NCI-H1105 treated with DMSO at 0.1 percent for 48 hours (cell line): ENCODE measurements at regions not wholly inside any gene's neighbourhood (a gene's known extent, or its start where the extent isn't known, plus 50 kb on each side); places are given as distances from the start of the nearest gene placed in this dataset.
A peak's percentile ranks its signal among the peaks of the same experiment; 100 is the strongest.

ENCODE experiments used
- DNase-seq: peaks from one replicate; lab custom pipeline; 2025; lab: John Stamatoyannopoulos, UW

DNA sequence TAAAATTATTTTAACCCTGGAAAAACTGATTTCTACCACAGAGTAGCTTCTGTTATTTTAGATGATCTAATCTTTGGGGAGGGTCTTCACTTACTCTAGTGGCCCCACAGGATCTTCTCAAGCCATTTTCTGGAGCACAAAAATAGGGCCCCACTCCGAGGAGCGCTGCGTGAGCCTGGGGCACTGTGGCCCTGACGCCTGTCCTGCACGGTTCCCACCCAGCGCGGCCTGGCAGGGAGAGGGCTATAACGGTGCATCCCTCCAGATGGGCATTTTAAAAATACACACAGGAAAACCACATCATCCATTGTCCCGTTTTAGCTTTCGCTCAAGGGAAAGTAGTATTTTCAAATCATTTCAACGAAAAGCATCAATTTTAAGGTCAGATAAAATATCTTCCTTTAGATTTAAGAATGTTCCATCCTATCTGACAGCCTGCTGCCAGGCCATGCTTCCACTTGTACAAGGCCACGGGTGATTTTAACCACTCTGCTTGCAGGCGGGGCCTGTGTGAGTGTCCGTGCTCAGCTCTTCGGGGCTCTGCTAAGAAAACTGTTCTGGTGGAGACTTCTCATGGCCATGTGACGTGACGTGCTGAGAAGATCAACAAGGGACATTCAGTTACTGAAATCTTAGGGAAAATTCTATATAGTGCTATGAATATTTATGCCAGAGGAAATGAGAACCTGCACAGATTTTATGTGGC is 683.8 kb upstream of the SGCG start:
- no peak for DNase-seq

- DNase-seq, result no peak
These were observed 682.6 kb upstream of the SGCG start for GRCh38 chr13:22497991-22498780.

DNA sequence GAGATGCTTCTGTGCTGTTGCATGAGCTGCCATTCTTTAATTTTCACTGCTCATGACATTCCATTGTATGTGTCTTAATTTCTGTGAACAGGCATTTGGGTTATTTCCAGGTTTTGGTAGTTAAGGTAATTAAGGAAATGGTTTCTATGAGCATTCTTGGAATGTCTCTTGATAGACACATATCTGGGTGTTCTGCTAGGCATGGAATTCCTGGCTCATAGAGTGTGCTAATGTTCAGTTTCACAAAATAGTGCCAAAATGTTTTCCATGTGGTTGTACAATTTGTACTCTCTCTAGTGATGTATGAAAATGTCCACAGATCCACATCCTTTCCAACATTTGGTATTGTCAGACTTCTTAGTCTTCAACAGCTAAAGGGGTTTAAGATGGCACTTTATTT is 680.9 kb upstream of the SGCG start:
- no peak for DNase-seq

GRCh38 chr13:22505489-22505888 is 675.3 kb upstream of the SGCG start:
- DNase-seq, result no peak

- DNase-seq, result no peak
These were observed 674.6 kb upstream of the SGCG start for GRCh38 chr13:22506096-22506691.

- peak; percentile 90 for DNase-seq
These were observed 663.2 kb upstream of the SGCG start for GRCh38 chr13:22517544-22517943.

DNA sequence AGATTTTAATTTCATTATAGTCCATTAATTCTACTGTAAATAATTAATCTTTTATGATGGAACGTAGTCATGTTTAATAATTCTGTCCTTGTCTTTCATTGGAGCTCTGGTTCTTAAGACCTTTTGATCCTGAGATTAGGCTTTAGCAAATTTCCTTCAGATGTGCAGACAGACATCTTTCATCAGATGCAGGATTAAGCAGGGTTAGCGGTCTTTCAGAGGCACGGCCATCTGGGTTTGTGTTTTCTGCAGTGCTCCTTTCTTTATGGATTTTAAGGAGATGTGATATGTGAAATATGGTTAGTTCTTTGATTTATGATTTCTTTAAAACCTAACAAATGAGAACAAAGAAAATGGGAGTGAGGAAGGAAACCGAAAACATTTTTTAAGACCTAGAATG is 643.9 kb upstream of the SGCG start:
- DNase-seq, result no peak

- no peak for DNase-seq
These were observed 642.4 kb upstream of the SGCG start for GRCh38 chr13:22538400-22538799.

DNA sequence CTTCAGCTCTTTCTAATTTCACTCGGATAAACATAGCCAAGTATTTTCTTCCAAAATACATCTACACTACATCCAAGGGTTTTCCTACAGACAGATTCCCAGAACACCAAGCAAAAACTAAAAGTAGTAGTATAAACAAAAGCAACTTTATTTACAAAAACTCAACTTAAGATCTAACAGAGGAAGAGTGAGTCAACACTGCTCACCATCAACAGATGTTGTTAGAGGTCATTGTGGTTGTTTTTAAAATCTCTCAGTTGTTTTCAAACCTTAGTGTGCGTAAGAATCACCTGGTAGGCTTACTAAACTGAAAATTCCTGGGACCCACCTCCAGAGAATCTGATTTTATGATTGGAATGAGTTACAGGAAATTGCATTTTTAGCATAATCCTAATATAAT is 631.7 kb upstream of the SGCG start:
- DNase-seq, result no peak

- peak; percentile 80 for DNase-seq
These were observed 619.2 kb upstream of the SGCG start for GRCh38 chr13:22561581-22561980.

DNA sequence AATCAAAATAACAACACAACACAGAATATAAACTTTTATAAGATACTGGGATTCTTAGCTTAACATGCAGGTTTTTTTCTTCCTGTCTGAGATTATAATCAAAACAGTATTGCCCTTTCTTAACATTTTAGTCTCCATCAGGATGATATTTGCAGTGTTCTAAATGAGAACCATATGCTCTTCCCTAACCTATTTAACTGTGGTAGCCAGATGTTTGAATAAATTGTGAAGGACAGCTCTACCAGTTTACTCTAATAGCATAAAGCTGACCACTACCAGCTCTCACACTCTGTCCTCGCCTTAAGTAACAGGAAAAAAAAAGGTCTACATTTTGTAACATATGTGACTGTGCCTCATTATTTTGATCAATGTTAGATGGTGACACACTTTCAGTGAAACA is 618.7 kb upstream of the SGCG start:
- DNase-seq, result no peak

DNA sequence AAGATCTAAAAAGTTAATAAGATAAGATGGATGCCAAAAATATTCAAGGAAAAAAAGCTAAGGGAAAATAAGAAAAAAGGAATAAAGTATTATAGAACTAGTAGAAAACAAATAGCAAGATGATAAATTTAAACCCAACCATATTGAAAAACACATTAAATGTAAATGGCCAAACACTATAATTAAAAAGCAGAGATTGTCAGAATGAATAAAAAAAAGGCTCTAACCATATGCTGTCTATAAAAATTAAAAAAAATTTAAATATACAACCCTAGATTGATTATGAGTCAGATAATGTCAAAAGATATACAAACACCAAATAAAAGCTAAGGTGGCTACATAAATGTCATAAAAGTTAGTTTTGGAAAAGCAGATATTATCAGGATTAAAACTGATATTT is 617.5 kb upstream of the SGCG start:
- DNase-seq, result no peak

GRCh38 chr13:22569811-22570210 is 611.0 kb upstream of the SGCG start:
- DNase-seq, result no peak

GRCh38 chr13:22589880-22590279 is 590.9 kb upstream of the SGCG start:
- DNase-seq, result no peak

- DNase-seq, result no peak
These were observed 588.3 kb upstream of the SGCG start for GRCh38 chr13:22592515-22592914.

DNA sequence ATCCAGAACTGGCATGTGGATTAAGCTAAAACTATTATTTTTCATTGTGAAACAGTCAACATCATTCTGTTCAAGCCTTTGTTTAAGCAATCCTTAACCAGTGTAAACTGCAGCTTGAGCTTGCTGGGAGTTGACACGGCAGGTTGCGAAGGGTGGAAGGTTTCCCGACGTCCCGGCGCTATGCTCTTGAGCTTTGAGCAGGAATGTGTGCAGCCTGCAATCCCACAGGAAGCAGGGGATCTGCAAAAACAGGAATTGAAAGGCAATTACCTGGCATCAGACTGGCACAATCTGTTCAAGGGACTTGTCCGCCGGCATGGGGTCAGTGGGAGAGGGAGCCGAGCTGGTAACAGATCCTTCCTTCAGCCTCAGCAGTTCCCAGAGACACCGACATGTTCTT is 586.7 kb upstream of the SGCG start:
- DNase-seq, result no peak

DNA sequence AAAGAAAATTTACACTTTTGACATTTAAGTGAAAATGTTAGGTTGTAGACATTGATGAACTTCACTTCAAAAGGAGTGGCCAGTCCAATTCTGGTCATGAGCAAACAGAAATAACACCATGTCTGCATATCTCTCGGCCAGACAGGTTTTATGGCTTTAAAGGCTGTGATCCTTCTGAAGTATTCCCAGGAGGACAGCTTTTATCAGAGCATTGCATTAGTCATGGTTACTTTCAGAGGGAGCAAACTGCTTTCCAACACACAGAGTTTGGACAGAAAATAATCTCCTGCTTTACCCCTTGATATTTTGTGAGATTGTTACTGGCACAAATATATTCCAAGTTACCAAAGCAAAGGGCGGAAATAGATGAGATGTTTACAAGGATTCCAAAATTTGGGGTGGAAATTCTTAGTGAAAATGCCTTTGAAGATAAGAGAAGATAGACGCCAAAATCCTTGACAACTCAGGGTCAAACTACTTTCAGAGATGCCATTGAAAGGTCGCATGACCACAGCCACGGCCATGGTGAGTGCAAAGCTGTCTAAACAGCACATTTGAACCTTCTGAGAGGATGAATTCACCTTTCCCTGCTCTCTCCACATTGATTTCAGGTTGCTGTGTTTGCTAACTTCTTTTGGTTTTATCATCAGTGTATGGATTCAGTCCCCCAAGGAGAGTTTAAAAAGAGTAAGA is 584.5 kb upstream of the SGCG start:
- DNase-seq, result no peak

DNA sequence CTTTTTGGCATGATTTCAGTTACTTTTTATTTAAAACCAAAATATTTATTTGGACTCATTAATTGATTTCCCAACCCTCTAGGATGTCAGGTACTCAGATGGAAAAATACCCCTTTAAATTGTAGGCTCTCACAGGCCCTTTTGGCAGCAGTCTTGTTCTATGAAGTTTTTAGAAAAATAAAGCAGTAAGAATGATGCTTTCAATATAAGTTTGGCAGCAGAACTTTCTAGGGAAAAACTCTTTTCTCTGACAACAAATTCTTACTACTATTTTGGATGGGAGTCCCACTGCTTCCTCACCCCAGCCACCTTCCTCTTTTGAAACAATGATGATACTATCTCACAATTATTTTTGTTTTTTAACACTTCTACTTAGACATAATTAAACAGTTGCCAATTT is 581.6 kb upstream of the SGCG start:
- no peak for DNase-seq

DNA sequence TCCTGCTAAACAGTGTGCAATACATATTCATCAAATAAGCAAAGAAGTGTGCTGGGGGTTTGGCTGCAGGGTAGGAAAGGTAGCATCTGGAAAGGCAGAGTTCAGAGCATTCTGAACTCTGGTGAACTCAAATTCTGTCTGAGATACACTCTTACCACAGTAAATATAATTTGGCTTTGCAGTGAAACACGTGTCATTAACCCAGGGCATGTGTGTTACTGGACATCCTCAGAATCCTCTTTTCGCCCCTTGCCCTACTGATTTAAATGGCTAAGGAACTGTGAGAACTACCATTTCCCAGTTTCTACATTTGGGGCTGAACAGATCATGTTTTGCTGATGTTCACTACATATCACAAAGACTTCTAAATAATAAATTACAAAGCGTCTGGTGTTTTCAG is 562.8 kb upstream of the SGCG start:
- no peak for DNase-seq

DNA sequence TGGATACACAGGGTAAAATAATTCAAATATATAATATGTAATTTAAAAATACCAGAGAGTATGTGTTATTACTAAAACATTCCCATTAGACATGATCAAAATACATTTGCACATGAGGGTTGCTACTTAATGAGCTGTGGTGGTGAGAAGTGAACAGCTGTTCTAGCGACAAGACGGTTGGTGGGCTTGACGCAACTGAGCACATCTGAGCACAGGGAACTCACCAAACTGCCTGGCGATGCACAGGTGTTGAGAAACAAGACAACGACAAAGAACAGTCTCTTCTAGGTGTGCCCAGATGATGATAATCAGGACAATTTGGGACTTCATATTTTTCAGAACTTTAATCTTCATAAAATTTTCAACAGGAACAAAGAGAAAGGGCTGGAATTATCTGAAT is 555.1 kb upstream of the SGCG start:
- DNase-seq, result no peak

DNA sequence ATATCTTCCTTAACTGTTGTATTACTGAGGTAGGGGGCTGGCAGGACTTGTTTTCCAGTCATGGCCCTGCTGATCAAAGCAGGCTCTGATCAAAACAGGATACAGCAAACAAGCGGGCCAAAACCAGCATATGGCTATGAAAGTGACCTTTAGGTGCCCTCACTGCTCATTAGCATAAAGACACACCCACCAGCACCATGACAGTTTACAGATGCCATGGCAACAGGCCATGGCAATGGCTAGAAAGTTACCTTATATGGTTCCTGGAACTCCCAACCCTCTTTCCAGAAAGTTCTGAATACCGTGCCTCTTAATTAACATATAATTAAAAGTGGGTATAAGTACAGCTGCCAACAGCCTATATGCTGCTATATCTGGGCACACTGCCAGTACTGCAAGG is 551.4 kb upstream of the SGCG start:
- peak; percentile 0 for DNase-seq

GRCh38 chr13:22642088-22642487 is 538.7 kb upstream of the SGCG start:
- DNase-seq, result no peak

DNA sequence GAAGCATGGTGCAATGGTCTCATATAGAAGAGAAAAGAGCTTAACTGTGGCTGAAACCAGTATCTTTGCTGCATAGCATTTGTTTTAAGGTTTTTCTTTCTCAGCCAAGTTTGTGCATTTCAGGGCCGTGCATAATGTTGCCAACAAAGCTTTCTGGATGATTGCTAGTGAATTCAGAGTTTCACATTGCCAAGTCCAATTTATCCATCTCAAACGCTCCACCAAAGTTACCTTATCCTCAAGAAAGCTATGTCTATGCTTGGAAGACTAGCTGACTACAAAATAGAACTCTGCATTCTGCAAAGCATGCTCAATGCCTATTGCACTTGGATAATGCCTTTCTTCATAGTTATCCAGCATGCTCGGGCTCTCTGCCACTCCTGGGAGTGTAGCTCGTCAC is 535.8 kb upstream of the SGCG start:
- DNase-seq, result no peak
